Upper lobe of left lung (tissue), 6 donors: ENCODE measurements at regions not wholly inside any gene's neighbourhood (a gene's known extent, or its start where the extent isn't known, plus 50 kb on each side); places are given as distances from the start of the nearest gene placed in this dataset.

Experiments used
- ATAC-seq, 2 donors: fragments of 200-7000 bp; cut with Tn5 transposase; one replicate each; pipeline ENCODE4 v1.9.1; 2022; ENCODE audit warnings: mild to moderate bottlenecking in 2 of 2, moderate library complexity in 2 of 2; ENCODE audit not compliant: low FRiP score in 2 of 2
- DNase-seq, 2 donors: peaks; one replicate each; pipeline ENCODE4 v3.0.0-alpha.2; 2019 to 2020
- H3K27ac ChIP-seq, 4 donors: fragments of 200-600 bp; sonication (generic); one replicate each; pipeline ENCODE4 v1.5.1; 2016 to 2019
- H3K27me3 ChIP-seq, 4 donors: fragments of 200-600 bp; sonication (generic); one replicate each; pipeline ENCODE4 v1.5.1; 2017 to 2019
- H3K36me3 ChIP-seq, 4 donors: fragments of 200-600 bp; sonication (generic); one replicate each; pipeline ENCODE4 v1.5.1; 2016 to 2019
- H3K4me1 ChIP-seq, 4 donors: fragments of 200-600 bp; sonication (generic); one replicate each; pipeline ENCODE4 v1.5.1; 2018 to 2019
- H3K4me3 ChIP-seq, 4 donors: fragments of 200-600 bp; sonication (generic); one replicate each; pipeline ENCODE4 v1.5.1; 2017 to 2019; ENCODE audit warnings: mild to moderate bottlenecking in 2 of 4, moderate library complexity in 1 of 4
- H3K9me3 ChIP-seq, 4 donors: fragments of 200-600 bp; sonication (generic); one replicate each; pipeline ENCODE4 v1.5.1; 2018 to 2019
- CTCF ChIP-seq, 6 experiments: fragments of 450-650 bp in 4 of 6; fragments of 200-600 bp in 2 of 6; sonication (generic) in 2 of 6; IDR thresholded peaks; one replicate each; pipeline ENCODE4 v1.5.1; 2016 to 2019; ENCODE audit warnings: antibody characterized with exemption in 6 of 6
- EP300 ChIP-seq, 4 donors: sonication (generic); formaldehyde crosslinking; IDR thresholded peaks; one replicate each; pipeline ENCODE4 v1.5.1; 2017; ENCODE audit warnings: antibody characterized with exemption in 4 of 4, control low read depth in 2 of 4
- POLR2A ChIP-seq, 4 donors: fragments of 450-650 bp; IDR thresholded peaks; one replicate each; pipeline ENCODE4 v1.5.1; 2016 to 2017; ENCODE audit warnings: antibody characterized with exemption in 4 of 4, mild to moderate bottlenecking in 2 of 4
- POLR2AphosphoS5 ChIP-seq, 2 donors: sonication (generic); formaldehyde crosslinking; IDR thresholded peaks; one replicate each; pipeline ENCODE4 v1.5.1; 2017; ENCODE audit warnings: antibody characterized with exemption in 2 of 2
- whole genome bisulfite sequencing, 2 donors: methylation state at CpG; one replicate each; pipeline ENCODE4 v1.1.5; 2017 to 2018; 5-methylcytosine and 5-hydroxymethylcytosine counted together
- donor health status: DM: no; HTN: no; CAD: no; lungs with moderate emphysema.
- donor health status: DM: no; HTN: yes; CAD: no; lungs with severe emphysema.

GRCh38 chr16:49200223-49200820, 81.3 kb downstream of the CBLN1 start:
- WGBS, 2 donors: 80 to 81% methylated on average over 8 of the region's 8 CpGs
- H3K27me3 ChIP-seq: no peaks in the 10 kb centered on the region
- no peak for TF ChIP-seq POLR2A (IDR thresholded peaks at IDR 0.05)
- TF ChIP-seq POLR2AphosphoS5 (IDR thresholded peaks at IDR 0.05): no peak
- no peak for TF ChIP-seq EP300 (IDR thresholded peaks at IDR 0.05)
- TF ChIP-seq CTCF (IDR thresholded peaks at IDR 0.05): no peak
- no peaks in the 10 kb centered on the region for H3K36me3 ChIP-seq
- H3K27ac ChIP-seq: no peak overlapping the region
- ATAC-seq (peak in 1 of 2 donors; percentile 66), DNase-seq (no peak)
- H3K4me1 ChIP-seq: no peaks in the 10 kb centered on the region
- H3K4me3 ChIP-seq: no peak overlapping the region
- H3K9me3 ChIP-seq: no peaks in the 10 kb centered on the region

DNA sequence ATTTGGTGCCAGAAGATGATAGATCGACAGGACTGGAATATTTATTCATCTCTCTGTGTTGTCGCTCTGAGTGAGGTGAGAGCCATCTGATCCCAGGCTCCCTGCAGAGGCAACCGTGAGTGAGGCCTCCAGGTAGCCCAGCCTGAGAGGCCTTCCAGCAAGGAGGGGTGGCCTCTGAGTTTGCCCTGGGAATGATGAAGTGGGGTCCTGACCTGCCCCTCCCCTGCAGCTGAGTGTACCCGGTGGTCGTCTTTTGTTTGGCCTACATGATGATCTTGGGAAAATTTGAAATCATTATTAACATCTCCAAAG, 86.4 kb downstream of the CBLN1 start:
- DNase-seq: no peak
- ATAC-seq: no peak
- H3K4me1 ChIP-seq: no peaks in the 10 kb centered on the region
- WGBS, 2 donors: 39 to 41% methylated on average over 5 of the region's 5 CpGs
- TF ChIP-seq EP300 (IDR thresholded peaks at IDR 0.05): no peak
- no peak for TF ChIP-seq POLR2AphosphoS5 (IDR thresholded peaks at IDR 0.05)
- no peak for TF ChIP-seq CTCF (IDR thresholded peaks at IDR 0.05)
- TF ChIP-seq POLR2A (IDR thresholded peaks at IDR 0.05): no peak
- H3K9me3 ChIP-seq: no peaks in the 10 kb centered on the region
- H3K36me3 ChIP-seq: no peaks in the 10 kb centered on the region
- H3K4me3 ChIP-seq: no peak overlapping the region
- H3K27me3 ChIP-seq: no peaks in the 10 kb centered on the region
- H3K27ac ChIP-seq: no peak overlapping the region

DNA sequence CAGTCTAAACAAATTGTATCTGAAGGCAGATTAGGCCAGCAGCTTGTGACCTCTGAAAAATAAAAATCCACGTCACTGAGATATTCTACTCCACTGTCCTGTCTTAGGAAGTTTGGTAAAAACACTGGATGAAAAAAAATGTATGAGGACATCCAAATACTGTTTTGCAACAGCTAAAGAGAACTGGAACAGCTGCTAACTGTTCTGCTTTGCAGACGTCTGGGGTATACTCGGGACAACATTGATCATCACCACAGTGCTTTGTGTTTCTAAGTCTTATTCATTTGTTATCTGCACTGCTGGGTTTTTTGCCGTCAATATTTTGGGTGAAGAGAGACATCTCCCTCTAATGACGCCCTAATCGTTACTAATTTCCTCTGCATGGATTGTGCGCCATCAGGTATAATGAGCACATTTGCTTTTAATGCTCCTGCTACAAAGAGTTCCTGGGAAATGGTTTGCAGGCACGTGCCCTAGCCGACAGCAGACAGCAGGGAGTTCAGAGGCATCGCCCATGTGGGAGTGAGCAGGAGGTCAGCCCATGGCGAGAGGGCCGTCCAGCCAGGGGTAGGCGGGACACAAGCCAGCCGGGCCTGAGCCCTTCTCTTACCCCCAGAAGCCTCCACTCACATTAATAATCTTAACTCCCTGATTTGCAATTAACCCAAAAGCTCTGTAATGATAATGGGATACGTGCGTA, 87.0 kb downstream of the CBLN1 start:
- H3K27ac ChIP-seq: no peak overlapping the region
- H3K4me3 ChIP-seq: no peak overlapping the region
- DNase-seq: peak in 1 of 2 donors; percentile 43
- H3K9me3 ChIP-seq: no peaks in the 10 kb centered on the region
- no peaks in the 10 kb centered on the region for H3K4me1 ChIP-seq
- H3K36me3 ChIP-seq: no peaks in the 10 kb centered on the region
- TF ChIP-seq POLR2A (IDR thresholded peaks at IDR 0.05) (no peak), POLR2AphosphoS5 (IDR thresholded peaks at IDR 0.05) (no peak), EP300 (IDR thresholded peaks at IDR 0.05) (no peak), CTCF (IDR thresholded peaks at IDR 0.05) (no peak)
- H3K27me3 ChIP-seq: no peaks in the 10 kb centered on the region
- peak in 1 of 2 donors; percentile 71 for ATAC-seq
- 53 to 54% methylated on average over 16 of the region's 16 CpGs for WGBS, 2 donors

- H3K27me3 ChIP-seq: no peaks in the 10 kb centered on the region
- H3K36me3 ChIP-seq: no peaks in the 10 kb centered on the region
- no peak for TF ChIP-seq POLR2AphosphoS5 (IDR thresholded peaks at IDR 0.05)
- TF ChIP-seq EP300 (IDR thresholded peaks at IDR 0.05): no peak
- no peak for TF ChIP-seq POLR2A (IDR thresholded peaks at IDR 0.05)
- no peak for TF ChIP-seq CTCF (IDR thresholded peaks at IDR 0.05)
- ATAC-seq: no peak
- H3K4me1 ChIP-seq: no peaks in the 10 kb centered on the region
- no peak overlapping the region for H3K27ac ChIP-seq
- no peak for DNase-seq
- 68 to 81% methylated on average over 2 of the region's 2 CpGs for WGBS, 2 donors
- H3K4me3 ChIP-seq: no peak overlapping the region
- no peaks in the 10 kb centered on the region for H3K9me3 ChIP-seq
These were observed 88.0 kb downstream of the CBLN1 start for GRCh38 chr16:49193596-49193995.

DNA sequence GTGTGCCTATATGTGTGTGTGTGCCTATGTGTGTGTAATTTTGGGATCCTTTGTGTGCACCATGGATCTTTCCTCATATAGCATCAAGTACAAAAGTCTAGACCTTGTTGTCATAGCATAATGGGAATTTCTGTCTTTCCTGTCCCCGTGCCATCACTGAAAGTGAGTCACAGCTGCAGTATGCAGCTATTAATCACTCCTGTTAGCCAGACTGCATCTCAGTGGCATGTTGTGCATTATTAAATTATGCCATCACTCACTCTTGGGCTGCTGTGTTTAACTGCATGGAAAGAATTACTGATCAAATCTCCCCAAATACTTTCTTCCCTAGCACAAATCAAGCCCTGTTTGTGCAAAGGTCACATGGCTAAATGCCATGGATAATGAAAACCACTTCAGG, 92.4 kb downstream of the CBLN1 start:
- Histone ChIP-seq H3K9me3 (no peaks in the 10 kb centered on the region), H3K4me3 (no peak overlapping the region), H3K4me1 (no peaks in the 10 kb centered on the region), H3K27ac (no peak overlapping the region), H3K27me3 (no peaks in the 10 kb centered on the region), H3K36me3 (no peaks in the 10 kb centered on the region)
- TF ChIP-seq POLR2AphosphoS5 (IDR thresholded peaks at IDR 0.05) (no peak), CTCF (IDR thresholded peaks at IDR 0.05) (no peak), POLR2A (IDR thresholded peaks at IDR 0.05) (no peak), EP300 (IDR thresholded peaks at IDR 0.05) (no peak)
- 61 to 63% methylated on average over 1 of the region's 1 CpG for WGBS, 2 donors
- no peak for ATAC-seq
- DNase-seq: no peak
